Smooth muscle cell (in vitro differentiated cells): ENCODE measurements at regions not wholly inside any gene's neighbourhood (a gene's known extent, or its start where the extent isn't known, plus 50 kb on each side); places are given as distances from the start of the nearest gene placed in this dataset.
"Not testable (repeated sequence)": the region's sequence is repeated elsewhere in the genome, so short reads cannot be mapped to it uniquely, and the experiment has no call there.

Experiments
- DNase-seq: peaks from one replicate; lab custom pipeline; 2025; ENCODE audit not compliant: unreplicated experiment; lab: John Stamatoyannopoulos, UW
- H2AFZ ChIP-seq: fragments of 200-600 bp; sonication (generic); 2 replicates; pipeline ENCODE4 v1.6.0; 2016; ENCODE audit warnings: antibody characterized with exemption, low read depth, mild to moderate bottlenecking
- H3F3A ChIP-seq: fragments of 200-600 bp; sonication (generic); 2 replicates; pipeline ENCODE4 v1.6.0; 2017; ENCODE audit warnings: antibody characterized with exemption, low read depth
- H3K27ac ChIP-seq: fragments of 200-600 bp; sonication (generic); 2 replicates; pipeline ENCODE4 v1.5.1; 2016; ENCODE audit warnings: low read depth, mild to moderate bottlenecking
- H3K27me3 ChIP-seq: fragments of 200-600 bp; sonication (generic); 2 replicates; pipeline ENCODE4 v1.6.1; 2016; ENCODE audit warnings: low read depth, mild to moderate bottlenecking
- H3K36me3 ChIP-seq: fragments of 200-600 bp; sonication (generic); 2 replicates; pipeline ENCODE4 v1.5.1; 2016; ENCODE audit warnings: low read depth
- H3K4me1 ChIP-seq: fragments of 200-600 bp; sonication (generic); 2 replicates; pipeline ENCODE4 v1.5.1; 2016; ENCODE audit warnings: low read depth
- H3K4me2 ChIP-seq: fragments of 200-600 bp; sonication (generic); 2 replicates; pipeline ENCODE4 v1.6.0; 2016; ENCODE audit warnings: mild to moderate bottlenecking
- H3K4me3 ChIP-seq: fragments of 200-600 bp; sonication (generic); 2 replicates; pipeline ENCODE4 v1.5.1; 2016; ENCODE audit warnings: mild to moderate bottlenecking
- H3K79me2 ChIP-seq: fragments of 200-600 bp; sonication (generic); 2 replicates; pipeline ENCODE4 v1.6.0; 2016; ENCODE audit warnings: low read depth, mild to moderate bottlenecking
- H3K9ac ChIP-seq: fragments of 200-600 bp; sonication (generic); 2 replicates; pipeline ENCODE4 v1.6.0; 2016; ENCODE audit warnings: low read depth
- H3K9me3 ChIP-seq: fragments of 200-600 bp; sonication (generic); replicated peaks from 2 replicates; pipeline ENCODE4 v1.5.1; 2016; ENCODE audit warnings: low read depth
- H4K20me1 ChIP-seq: fragments of 200-600 bp; sonication (generic); 2 replicates; pipeline ENCODE4 v1.6.0; 2016; ENCODE audit warnings: low read depth
- WGBS: methylation state at CpG from one replicate; pipeline ENCODE4 v1.1.7; 2016; ENCODE audit warnings: low lambda C conversion rate; 5-methylcytosine and 5-hydroxymethylcytosine counted together
- TF ChIP-seq, protein P1 (sequence below): fragments of 200-600 bp; sonication (generic); IDR thresholded peaks from 2 replicates; pipeline ENCODE4 v1.5.1; 2017; ENCODE audit warnings: borderline replicate concordance, mild to moderate bottlenecking, antibody characterized with exemption; ENCODE audit not compliant: insufficient read depth, poor library complexity, severe bottlenecking

DNA sequence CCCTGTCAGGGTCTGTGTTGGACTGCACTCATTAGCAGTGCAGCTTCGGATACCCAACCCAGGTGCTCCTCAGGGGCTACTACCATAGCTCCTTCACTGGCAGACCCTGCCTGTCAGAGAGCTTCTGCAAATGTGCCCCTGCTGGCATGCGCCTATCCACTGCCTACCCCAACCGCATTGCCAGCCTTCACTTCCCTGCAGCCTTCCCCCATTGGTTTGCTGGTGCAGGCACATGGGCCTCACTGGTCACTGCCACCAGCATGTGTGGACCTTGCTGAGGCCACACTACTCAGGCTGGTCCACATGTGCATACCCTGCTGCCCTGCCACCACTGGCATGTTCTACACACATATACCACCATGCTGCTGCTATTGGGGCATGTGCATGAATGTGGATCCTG lies 72.5 kb upstream of the MAGEH1 start:
- Histone ChIP-seq H3F3A (no peaks in the 10 kb centered on the region), H3K27ac (no peak overlapping the region), H3K4me2 (no peak overlapping the region), H4K20me1 (no peaks in the 10 kb centered on the region), H3K36me3 (no peaks in the 10 kb centered on the region), H3K27me3 (no peaks in the 10 kb centered on the region), H3K79me2 (no peaks in the 10 kb centered on the region), H3K9me3 (peaks cover 4% of the 10 kb centered on the region), H2AFZ (no peak overlapping the region), H3K4me3 (no peak overlapping the region), H3K4me1 (no peaks in the 10 kb centered on the region), H3K9ac (no peak overlapping the region)
- 89% methylated on average over 3 of the region's 3 CpGs for WGBS
- DNase-seq = no peak
- TF ChIP-seq, protein P1, sequence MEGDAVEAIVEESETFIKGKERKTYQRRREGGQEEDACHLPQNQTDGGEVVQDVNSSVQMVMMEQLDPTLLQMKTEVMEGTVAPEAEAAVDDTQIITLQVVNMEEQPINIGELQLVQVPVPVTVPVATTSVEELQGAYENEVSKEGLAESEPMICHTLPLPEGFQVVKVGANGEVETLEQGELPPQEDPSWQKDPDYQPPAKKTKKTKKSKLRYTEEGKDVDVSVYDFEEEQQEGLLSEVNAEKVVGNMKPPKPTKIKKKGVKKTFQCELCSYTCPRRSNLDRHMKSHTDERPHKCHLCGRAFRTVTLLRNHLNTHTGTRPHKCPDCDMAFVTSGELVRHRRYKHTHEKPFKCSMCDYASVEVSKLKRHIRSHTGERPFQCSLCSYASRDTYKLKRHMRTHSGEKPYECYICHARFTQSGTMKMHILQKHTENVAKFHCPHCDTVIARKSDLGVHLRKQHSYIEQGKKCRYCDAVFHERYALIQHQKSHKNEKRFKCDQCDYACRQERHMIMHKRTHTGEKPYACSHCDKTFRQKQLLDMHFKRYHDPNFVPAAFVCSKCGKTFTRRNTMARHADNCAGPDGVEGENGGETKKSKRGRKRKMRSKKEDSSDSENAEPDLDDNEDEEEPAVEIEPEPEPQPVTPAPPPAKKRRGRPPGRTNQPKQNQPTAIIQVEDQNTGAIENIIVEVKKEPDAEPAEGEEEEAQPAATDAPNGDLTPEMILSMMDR = no peak

DNA sequence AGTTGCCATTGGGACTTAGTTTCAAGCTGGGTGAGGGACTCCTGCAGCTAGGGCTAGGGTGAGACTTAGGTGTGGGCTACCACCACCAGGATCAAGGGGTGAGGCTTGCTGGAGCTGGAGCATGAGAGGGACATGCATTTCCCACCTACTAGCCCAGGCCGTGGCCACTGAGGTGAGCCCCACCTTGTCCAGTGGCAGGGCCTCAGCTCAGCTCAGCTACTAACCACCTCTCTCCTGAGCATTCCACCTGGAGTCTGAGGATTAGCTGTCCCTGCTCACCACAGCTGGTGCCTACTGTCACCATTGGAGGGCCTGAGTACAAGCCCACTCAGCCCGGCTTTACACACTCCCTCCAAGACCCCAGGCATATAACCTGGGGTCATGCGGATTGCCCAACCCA lies 62.6 kb upstream of the MAGEH1 start:
- H3K9me3 ChIP-seq = peaks cover 5% of the 10 kb centered on the region
- no peaks in the 10 kb centered on the region for H3K36me3 ChIP-seq
- TF ChIP-seq, protein P1 = no peak
- no peak overlapping the region for H3K27ac ChIP-seq
- H4K20me1 ChIP-seq = no peaks in the 10 kb centered on the region
- H2AFZ ChIP-seq = no peak overlapping the region
- WGBS = 68% methylated on average over 3 of the region's 3 CpGs
- no peaks in the 10 kb centered on the region for H3F3A ChIP-seq
- no peak for DNase-seq
- no peak overlapping the region for H3K4me3 ChIP-seq
- no peaks in the 10 kb centered on the region for H3K4me1 ChIP-seq
- no peak overlapping the region for H3K4me2 ChIP-seq
- H3K27me3 ChIP-seq = no peaks in the 10 kb centered on the region
- H3K9ac ChIP-seq = no peak overlapping the region
- no peaks in the 10 kb centered on the region for H3K79me2 ChIP-seq

- H3K4me2 ChIP-seq, H3F3A ChIP-seq, H2AFZ ChIP-seq, H3K4me3 ChIP-seq, DNase-seq, H3K9ac ChIP-seq, H4K20me1 ChIP-seq, H3K27ac ChIP-seq, H3K79me2 ChIP-seq, H3K36me3 ChIP-seq, H3K4me1 ChIP-seq, H3K9me3 ChIP-seq, H3K27me3 ChIP-seq: not testable (repeated sequence)
- WGBS = 66% methylated on average over 4 of the region's 4 CpGs
Observed at GRCh38 chrX:55396836-55397235, 55.1 kb upstream of the MAGEH1 start.
